AG04450 (cell line): ENCODE measurements at regions not wholly inside any gene's neighbourhood (a gene's known extent, or its start where the extent isn't known, plus 50 kb on each side); places are given as distances from the start of the nearest gene placed in this dataset.

Source experiments
- CTCF ChIA-PET: fragments of 300-600, 350-600 bp; formaldehyde crosslinking; extraction: SDS; loops from one replicate; lab custom pipeline; 2022; ENCODE audit warnings: antibody characterized with exemption, inconsistent platforms; lab: Charles Lee
- POLR2A ChIA-PET: fragments of 350-600 bp; formaldehyde crosslinking; extraction: SDS; loops from one replicate; lab custom pipeline; 2021; ENCODE audit warnings: antibody characterized with exemption, inconsistent platforms; lab: Yijun Ruan, JAX
- DNase-seq: peaks from one replicate; pipeline ENCODE4 v3.0.0-alpha.2; 2011; ENCODE audit warnings: low read depth, low spot score
- H3K27ac ChIP-seq: one replicate; pipeline ENCODE4 v1.5.1; 2012; ENCODE audit warnings: low read depth, low read length, control low read depth
- H3K27me3 ChIP-seq: one replicate; pipeline ENCODE4 v1.6.0; 2012; ENCODE audit warnings: low read length; ENCODE audit not compliant: control insufficient read depth, insufficient read depth
- H3K4me3 ChIP-seq: 2 replicates; pipeline ENCODE4 v1.5.1; 2011; ENCODE audit warnings: mild to moderate bottlenecking, low read depth, low read length, control low read depth
- H3K9me3 ChIP-seq: 2 replicates; pipeline ENCODE4 v1.5.1; 2012; ENCODE audit warnings: low read length; ENCODE audit not compliant: control insufficient read depth, insufficient read depth
- CTCF ChIP-seq: IDR thresholded peaks from 2 replicates; pipeline ENCODE4 v1.5.1; 2011; ENCODE audit warnings: low read depth, low read length, control low read depth, inconsistent platforms

GRCh38 chr16:59697761-59698160 lies 963.6 kb upstream of the GOT2 start:
- no peaks in the 10 kb centered on the region for H3K27me3 ChIP-seq
- H3K27ac ChIP-seq, result no peak overlapping the region
- ChIA-PET CTCF (no interaction called here), POLR2A (no interaction called here)
- DNase-seq, result no peak
- H3K9me3 ChIP-seq, result no peaks in the 10 kb centered on the region
- no peak overlapping the region for H3K4me3 ChIP-seq
- no peak for TF ChIP-seq CTCF

GRCh38 chr16:59697236-59697635 lies 963.1 kb upstream of the GOT2 start:
- no peak overlapping the region for H3K4me3 ChIP-seq
- no peak for DNase-seq
- CTCF ChIA-PET, result no interaction called here
- no peak overlapping the region for H3K27ac ChIP-seq
- no peak for TF ChIP-seq CTCF
- POLR2A ChIA-PET, result no interaction called here
- H3K9me3 ChIP-seq, result no peaks in the 10 kb centered on the region
- H3K27me3 ChIP-seq, result no peaks in the 10 kb centered on the region

- POLR2A ChIA-PET, result no interaction called here
- CTCF ChIA-PET, result no interaction called here
- no peak for TF ChIP-seq CTCF
- DNase-seq, result no peak
- Histone ChIP-seq H3K9me3 (no peaks in the 10 kb centered on the region), H3K27ac (no peak overlapping the region), H3K4me3 (no peak overlapping the region), H3K27me3 (no peaks in the 10 kb centered on the region)
Observed at GRCh38 chr16:59696495-59696894, 962.4 kb upstream of the GOT2 start.

GRCh38 chr16:59690216-59690615 lies 956.1 kb upstream of the GOT2 start:
- Histone ChIP-seq H3K9me3 (peaks cover 7% of the 10 kb centered on the region), H3K4me3 (no peak overlapping the region), H3K27ac (no peak overlapping the region), H3K27me3 (no peaks in the 10 kb centered on the region)
- ChIA-PET POLR2A (no interaction called here), CTCF (no interaction called here)
- no peak for DNase-seq
- TF ChIP-seq CTCF, result no peak

GRCh38 chr16:59688006-59688405 lies 953.9 kb upstream of the GOT2 start:
- CTCF ChIA-PET, result no interaction called here
- H3K27me3 ChIP-seq, result no peaks in the 10 kb centered on the region
- POLR2A ChIA-PET, result no interaction called here
- H3K9me3 ChIP-seq, result peaks cover 7% of the 10 kb centered on the region
- DNase-seq, result no peak
- no peak overlapping the region for H3K4me3 ChIP-seq
- TF ChIP-seq CTCF, result no peak
- no peak overlapping the region for H3K27ac ChIP-seq
